ENCODE measurements at regions not wholly inside any gene's neighbourhood (a gene's known extent, or its start where the extent isn't known, plus 50 kb on each side); places are given as distances from the start of the nearest gene placed in this dataset.

- Histone ChIP-seq H3K4me1 (no peaks in the 10 kb centered on the region), H3K4me3 (no peak overlapping the region), H3K27ac (no peak overlapping the region), H3K27me3 (no peaks in the 10 kb centered on the region), H3K9me3 (no peaks in the 10 kb centered on the region), H3K36me3 (no peaks in the 10 kb centered on the region)
- DNase-seq (ENCODE audit: low spot score) = no peak
- TF ChIP-seq CTCF (IDR thresholded peaks at IDR 0.05) = no peak
These were observed 387.8 kb downstream of the CTTN start for GRCh38 chr11:70786021-70786665.

- no peaks in the 10 kb centered on the region for H3K4me1 ChIP-seq
- H3K9me3 ChIP-seq = peaks cover 0 to 9% of the 10 kb centered on the region in 2 donors
- no peak for TF ChIP-seq CTCF (IDR thresholded peaks at IDR 0.05)
- no peak overlapping the region for H3K4me3 ChIP-seq
- no peaks in the 10 kb centered on the region for H3K27me3 ChIP-seq
- no peak for DNase-seq (ENCODE audit: low spot score)
- H3K36me3 ChIP-seq = no peaks in the 10 kb centered on the region
- no peak overlapping the region for H3K27ac ChIP-seq
These were observed 390.1 kb downstream of the CTTN start for GRCh38 chr11:70788248-70789022.

- no peak overlapping the region for H3K4me3 ChIP-seq
- no peak for DNase-seq (ENCODE audit: low spot score)
- peaks cover 0 to 22% of the 10 kb centered on the region in 2 donors for H3K9me3 ChIP-seq
- no peak for TF ChIP-seq CTCF (IDR thresholded peaks at IDR 0.05)
- no peaks in the 10 kb centered on the region for H3K27me3 ChIP-seq
- no peaks in the 10 kb centered on the region for H3K36me3 ChIP-seq
- no peaks in the 10 kb centered on the region for H3K4me1 ChIP-seq
- H3K27ac ChIP-seq = no peak overlapping the region
These were observed 392.5 kb downstream of the CTTN start for GRCh38 chr11:70790671-70791300.

- no peaks in the 10 kb centered on the region for H3K36me3 ChIP-seq
- no peaks in the 10 kb centered on the region for H3K27me3 ChIP-seq
- TF ChIP-seq CTCF (IDR thresholded peaks at IDR 0.05) = no peak
- no peak for DNase-seq (ENCODE audit: low spot score)
- H3K4me1 ChIP-seq = no peaks in the 10 kb centered on the region
- H3K27ac ChIP-seq = no peak overlapping the region
- no peak overlapping the region for H3K4me3 ChIP-seq
- H3K9me3 ChIP-seq = peaks cover 0 to 22% of the 10 kb centered on the region in 2 donors
These were observed 398.4 kb downstream of the CTTN start for GRCh38 chr11:70796648-70797227.

GRCh38 chr11:70798296-70798695, 400.0 kb downstream of the CTTN start:
- Histone ChIP-seq H3K27ac (no peak overlapping the region), H3K4me1 (no peaks in the 10 kb centered on the region), H3K27me3 (no peaks in the 10 kb centered on the region), H3K4me3 (no peak overlapping the region), H3K36me3 (no peaks in the 10 kb centered on the region), H3K9me3 (peaks cover 0 to 15% of the 10 kb centered on the region in 2 donors)
- TF ChIP-seq CTCF (IDR thresholded peaks at IDR 0.05) = no peak
- no peak for DNase-seq (ENCODE audit: low spot score)

Measured in right atrium auricular region (tissue), 2 donors.